Stimulated activated naive B cell treated with anti-CD40 and anti-IgM and Interleukin-4, amounts not matched to agents 10 μg/mL and 1 μg/mL and 100 μg/mL, for 72 hours (primary cell): ENCODE measurements at regions not wholly inside any gene's neighbourhood (a gene's known extent, or its start where the extent isn't known, plus 50 kb on each side); places are given as distances from the start of the nearest gene placed in this dataset.

Experiments used
- ATAC-seq, 2 donors: fragments of 150-1000 bp; cut with Tn5 transposase; replicated peaks; 2 replicates each; pipeline ENCODE4 v1.10.0; 2021; ENCODE audit warnings: moderate library complexity in 1 of 2
- DNase-seq: peaks from one replicate; pipeline ENCODE4 v3.0.0; 2021
- H3K27ac Mint-ChIP-seq: one replicate; pipeline ENCODE4 v1.8.0; 2022; ENCODE audit warnings: mild to moderate bottlenecking, mixed read lengths
- H3K27me3 Mint-ChIP-seq, 2 donors: one replicate each; pipeline ENCODE4 v1.8.0; 2022; ENCODE audit warnings: mixed read lengths in 2 of 2
- H3K36me3 Mint-ChIP-seq, 2 donors: one replicate each; pipeline ENCODE4 v1.8.0; 2022; ENCODE audit warnings: mixed read lengths in 2 of 2, mild to moderate bottlenecking in 1 of 2
- H3K4me1 Mint-ChIP-seq, 2 donors: one replicate each; pipeline ENCODE4 v1.8.0; 2022; ENCODE audit warnings: mixed read lengths in 2 of 2, mild to moderate bottlenecking in 1 of 2
- H3K4me3 Mint-ChIP-seq, 2 donors: one replicate each; pipeline ENCODE4 v1.8.0; 2022; ENCODE audit warnings: mild to moderate bottlenecking in 2 of 2, mixed read lengths in 2 of 2, moderate library complexity in 1 of 2
- H3K9me3 Mint-ChIP-seq, 2 donors: one replicate each; pipeline ENCODE4 v1.8.0; 2022; ENCODE audit warnings: mixed read lengths in 2 of 2, mild to moderate bottlenecking in 1 of 2

DNA sequence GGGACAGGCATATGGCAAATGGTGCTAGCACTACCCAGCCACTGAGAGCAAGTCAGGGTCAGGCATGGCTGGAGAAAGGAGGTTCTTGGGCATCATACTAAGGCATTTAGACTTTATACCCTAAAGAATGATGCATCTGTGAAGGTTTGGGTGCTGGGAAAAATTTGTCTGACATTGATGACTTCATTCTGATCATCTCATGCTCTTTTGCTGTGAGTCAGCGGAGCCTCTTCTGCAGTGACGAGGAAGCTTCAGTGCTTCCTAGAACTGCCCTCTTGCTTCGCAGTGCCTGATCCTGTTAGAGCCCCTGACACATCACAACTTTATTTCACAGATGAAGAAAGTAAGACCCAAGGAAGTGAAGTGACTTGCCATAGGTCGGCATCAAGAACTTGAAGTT, 266.6 kb upstream of the GAS1 start:
- Mint-ChIP-seq H3K36me3 (no peaks in the 10 kb centered on the region), H3K4me3 (no peak overlapping the region), H3K9me3 (no peaks in the 10 kb centered on the region), H3K27me3 (peaks cover 0 to 6% of the 10 kb centered on the region in 2 donors), H3K4me1 (no peaks in the 10 kb centered on the region), H3K27ac (no peak overlapping the region)
- no peak for DNase-seq
- ATAC-seq, result no peak

DNA sequence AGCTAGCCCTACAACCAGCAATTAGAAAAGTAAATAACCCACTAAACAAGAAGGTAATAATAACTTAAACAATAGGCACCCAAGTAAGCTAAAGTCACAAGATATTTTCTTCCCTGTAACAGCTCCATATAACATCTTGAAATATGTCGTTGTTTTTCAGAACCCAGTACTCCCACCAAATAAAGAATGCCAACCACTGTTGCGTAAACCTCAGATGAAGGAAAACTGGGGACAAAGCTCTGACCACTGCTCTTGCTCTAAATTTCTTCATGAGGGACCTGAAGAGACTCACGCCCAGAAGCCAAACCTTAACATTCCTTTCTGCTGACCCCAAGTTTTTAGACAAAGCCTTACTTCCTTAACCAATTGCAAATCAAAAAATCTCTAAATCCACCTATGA, 267.7 kb upstream of the GAS1 start:
- Mint-ChIP-seq H3K4me3 (no peak overlapping the region), H3K9me3 (no peaks in the 10 kb centered on the region), H3K27ac (no peak overlapping the region), H3K36me3 (no peaks in the 10 kb centered on the region), H3K4me1 (no peaks in the 10 kb centered on the region), H3K27me3 (peaks cover 0 to 6% of the 10 kb centered on the region in 2 donors)
- no peak for DNase-seq
- no peak for ATAC-seq

DNA sequence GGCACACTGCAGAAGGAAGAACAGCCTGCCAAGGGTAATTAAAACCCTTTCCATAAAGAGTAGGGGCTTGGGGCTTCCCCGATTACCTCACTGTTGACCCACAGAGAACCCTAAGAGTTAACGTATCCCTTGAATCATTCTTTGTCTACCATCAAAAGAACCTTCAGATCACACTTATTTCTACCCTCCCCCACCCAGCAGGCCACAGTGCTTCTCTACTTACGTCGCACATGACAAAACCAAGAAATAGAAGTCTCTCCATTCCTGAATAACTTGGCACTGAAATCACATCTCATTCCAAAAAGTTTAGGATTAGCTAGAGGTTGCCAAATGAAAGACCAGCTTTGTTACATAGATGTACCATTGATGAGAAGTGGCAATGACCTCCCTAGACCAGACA, 268.7 kb upstream of the GAS1 start:
- DNase-seq (no peak), ATAC-seq (no peak)
- no peak overlapping the region for H3K27ac Mint-ChIP-seq
- no peak overlapping the region for H3K4me3 Mint-ChIP-seq
- no peaks in the 10 kb centered on the region for H3K36me3 Mint-ChIP-seq
- H3K27me3 Mint-ChIP-seq, result peaks cover 0 to 6% of the 10 kb centered on the region in 2 donors
- H3K4me1 Mint-ChIP-seq, result no peaks in the 10 kb centered on the region
- H3K9me3 Mint-ChIP-seq, result no peaks in the 10 kb centered on the region

- Mint-ChIP-seq H3K4me1 (no peaks in the 10 kb centered on the region), H3K4me3 (no peak overlapping the region), H3K36me3 (no peaks in the 10 kb centered on the region), H3K27ac (no peak overlapping the region), H3K27me3 (peaks cover 0 to 6% of the 10 kb centered on the region in 2 donors), H3K9me3 (no peaks in the 10 kb centered on the region)
- ATAC-seq, result no peak
- no peak for DNase-seq
Measured at GRCh38 chr9:87216897-87217455, 269.7 kb upstream of the GAS1 start.

DNA sequence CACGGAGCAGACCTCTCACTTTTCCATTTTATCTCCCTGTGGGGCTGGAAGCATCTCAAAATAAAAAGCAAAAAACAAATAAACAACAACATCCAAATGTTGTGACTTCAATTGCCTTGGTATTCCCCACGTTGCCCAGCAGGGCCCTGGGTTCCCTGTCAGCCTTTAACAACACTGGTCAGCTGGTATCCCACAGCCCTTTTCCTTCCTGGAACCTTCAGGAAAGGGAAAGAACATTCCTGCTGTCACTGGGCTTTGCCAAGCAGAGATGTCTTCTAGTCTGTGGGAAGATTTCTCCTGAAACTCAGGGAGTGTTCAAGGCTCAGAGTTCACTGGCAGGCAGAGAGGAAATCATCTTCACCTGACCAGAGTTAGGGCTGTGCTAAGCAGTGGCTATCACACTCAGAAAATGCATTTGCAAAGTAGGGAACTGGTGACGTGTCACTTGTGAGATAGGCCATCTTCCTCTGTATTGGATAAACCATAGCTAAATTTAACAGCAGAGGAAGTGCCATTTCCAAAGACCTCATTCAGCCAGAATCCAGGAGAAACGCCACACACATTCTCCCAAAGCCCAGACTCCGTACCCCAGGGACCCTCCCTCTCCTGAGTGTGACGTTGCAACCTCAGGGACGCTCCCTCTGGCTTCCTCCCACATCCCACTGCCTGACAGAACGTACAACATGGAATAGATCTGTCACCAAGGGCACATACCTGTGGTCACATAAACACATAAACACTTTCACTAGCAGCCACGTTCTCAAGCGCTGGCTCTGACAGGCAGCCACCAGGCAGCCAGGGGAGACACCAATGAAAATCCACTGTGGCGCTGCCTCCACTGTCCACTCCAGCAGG, 274.0 kb upstream of the DAPK1 start:
- ATAC-seq (no peak), DNase-seq (no peak)
- H3K4me1 Mint-ChIP-seq, result no peaks in the 10 kb centered on the region
- H3K4me3 Mint-ChIP-seq, result no peak overlapping the region
- no peak overlapping the region for H3K27ac Mint-ChIP-seq
- H3K9me3 Mint-ChIP-seq, result no peaks in the 10 kb centered on the region
- H3K36me3 Mint-ChIP-seq, result no peaks in the 10 kb centered on the region
- peaks cover 0 to 6% of the 10 kb centered on the region in 2 donors for H3K27me3 Mint-ChIP-seq

- Mint-ChIP-seq H3K27ac (no peak overlapping the region), H3K4me1 (no peaks in the 10 kb centered on the region), H3K36me3 (no peaks in the 10 kb centered on the region), H3K9me3 (peaks cover 5% of the 10 kb centered on the region in 2 donors), H3K4me3 (no peak overlapping the region), H3K27me3 (peaks cover 0 to 10% of the 10 kb centered on the region in 2 donors)
- no peak for DNase-seq
- ATAC-seq, result no peak
Measured at GRCh38 chr9:87226896-87227295, 270.8 kb upstream of the DAPK1 start.

DNA sequence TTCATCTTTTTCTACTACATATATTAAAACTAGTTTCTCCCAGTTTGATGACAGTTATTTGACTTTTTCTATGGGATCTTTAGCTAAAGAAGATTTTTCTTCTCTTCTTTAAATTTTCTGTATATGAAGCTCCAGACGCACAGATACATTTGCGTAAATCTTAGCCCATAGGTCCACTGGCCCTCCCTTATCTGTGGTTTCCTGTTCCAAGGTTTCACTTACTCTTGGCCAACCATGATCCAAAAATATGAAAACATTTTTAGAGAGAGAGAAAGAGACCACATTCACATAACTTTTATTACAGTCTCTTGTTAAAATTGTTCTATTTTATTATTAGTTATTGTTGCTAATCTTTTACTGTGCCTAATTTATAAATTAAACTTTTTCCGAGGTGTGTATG, 270.2 kb upstream of the DAPK1 start:
- Mint-ChIP-seq H3K27ac (no peak overlapping the region), H3K9me3 (peaks cover 5% of the 10 kb centered on the region in 2 donors), H3K4me3 (no peak overlapping the region), H3K36me3 (no peaks in the 10 kb centered on the region), H3K4me1 (no peaks in the 10 kb centered on the region), H3K27me3 (peaks cover 0 to 11% of the 10 kb centered on the region in 2 donors)
- ATAC-seq (no peak), DNase-seq (no peak)

GRCh38 chr9:87229108-87229507, 268.6 kb upstream of the DAPK1 start:
- Mint-ChIP-seq H3K9me3 (peaks cover 5 to 13% of the 10 kb centered on the region in 2 donors), H3K36me3 (no peaks in the 10 kb centered on the region), H3K4me1 (no peaks in the 10 kb centered on the region), H3K4me3 (no peak overlapping the region), H3K27me3 (peaks cover 0 to 5% of the 10 kb centered on the region in 2 donors), H3K27ac (no peak overlapping the region)
- DNase-seq (no peak), ATAC-seq (no peak)

DNA sequence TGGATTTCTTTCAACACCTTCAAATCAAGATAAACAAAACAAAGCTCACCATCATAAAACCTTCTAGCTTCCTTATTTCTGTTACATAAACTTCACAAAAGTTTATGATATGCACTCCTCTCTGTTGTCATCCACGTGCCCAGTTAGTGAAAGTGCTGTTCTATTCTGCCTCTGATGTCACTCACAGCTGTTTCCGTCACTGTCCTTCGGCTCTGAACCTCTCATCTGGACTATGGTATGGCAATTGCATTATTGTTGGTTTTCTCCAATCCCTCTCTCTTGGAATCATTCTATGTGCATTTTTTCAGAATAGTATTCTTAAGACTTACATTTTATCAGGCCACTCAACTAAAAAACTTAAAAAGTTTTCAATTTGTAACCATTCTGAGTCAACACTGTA, 264.2 kb upstream of the DAPK1 start:
- peaks cover 6 to 13% of the 10 kb centered on the region in 2 donors for H3K9me3 Mint-ChIP-seq
- no peak overlapping the region for H3K27ac Mint-ChIP-seq
- no peaks in the 10 kb centered on the region for H3K4me1 Mint-ChIP-seq
- no peak for DNase-seq
- H3K36me3 Mint-ChIP-seq, result no peaks in the 10 kb centered on the region
- ATAC-seq, result no peak
- H3K27me3 Mint-ChIP-seq, result peaks cover 0 to 5% of the 10 kb centered on the region in 2 donors
- H3K4me3 Mint-ChIP-seq, result no peak overlapping the region

GRCh38 chr9:87233899-87234455, 263.7 kb upstream of the DAPK1 start:
- Mint-ChIP-seq H3K9me3 (peaks cover 6 to 13% of the 10 kb centered on the region in 2 donors), H3K36me3 (no peaks in the 10 kb centered on the region), H3K4me3 (no peak overlapping the region), H3K4me1 (no peaks in the 10 kb centered on the region), H3K27ac (no peak overlapping the region), H3K27me3 (peaks cover 0 to 5% of the 10 kb centered on the region in 2 donors)
- DNase-seq (no peak), ATAC-seq (no peak)

DNA sequence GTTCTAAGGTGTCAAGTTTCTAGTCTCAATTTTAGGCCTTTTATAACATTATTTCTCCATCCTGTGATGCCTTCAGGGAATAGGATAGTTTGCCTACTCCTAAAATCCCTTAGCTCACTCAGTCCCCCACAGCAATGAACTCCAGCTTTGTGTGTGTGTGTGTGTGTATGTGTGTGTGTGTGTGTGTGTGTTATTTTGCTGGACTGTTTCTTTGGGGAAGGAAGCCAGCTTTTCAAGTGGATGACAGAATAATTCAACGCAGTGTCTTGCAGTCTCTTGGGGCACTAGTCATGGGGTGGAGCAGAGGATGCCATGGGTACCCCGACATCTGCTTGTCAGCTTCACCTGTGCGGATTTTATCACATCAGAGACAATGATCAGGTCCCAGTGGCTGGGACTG, 262.8 kb upstream of the DAPK1 start:
- Mint-ChIP-seq H3K9me3 (peaks cover 6 to 13% of the 10 kb centered on the region in 2 donors), H3K4me1 (no peaks in the 10 kb centered on the region), H3K4me3 (no peak overlapping the region), H3K36me3 (no peaks in the 10 kb centered on the region), H3K27ac (no peak overlapping the region), H3K27me3 (peaks cover 0 to 5% of the 10 kb centered on the region in 2 donors)
- DNase-seq (no peak), ATAC-seq (no peak)

GRCh38 chr9:87236546-87236945, 261.1 kb upstream of the DAPK1 start:
- no peaks in the 10 kb centered on the region for H3K36me3 Mint-ChIP-seq
- ATAC-seq, result no peak
- H3K27me3 Mint-ChIP-seq, result peaks cover 0 to 5% of the 10 kb centered on the region in 2 donors
- H3K4me1 Mint-ChIP-seq, result no peaks in the 10 kb centered on the region
- H3K9me3 Mint-ChIP-seq, result peaks cover 5 to 11% of the 10 kb centered on the region in 2 donors
- no peak for DNase-seq
- H3K27ac Mint-ChIP-seq, result no peak overlapping the region
- H3K4me3 Mint-ChIP-seq, result no peak overlapping the region

DNA sequence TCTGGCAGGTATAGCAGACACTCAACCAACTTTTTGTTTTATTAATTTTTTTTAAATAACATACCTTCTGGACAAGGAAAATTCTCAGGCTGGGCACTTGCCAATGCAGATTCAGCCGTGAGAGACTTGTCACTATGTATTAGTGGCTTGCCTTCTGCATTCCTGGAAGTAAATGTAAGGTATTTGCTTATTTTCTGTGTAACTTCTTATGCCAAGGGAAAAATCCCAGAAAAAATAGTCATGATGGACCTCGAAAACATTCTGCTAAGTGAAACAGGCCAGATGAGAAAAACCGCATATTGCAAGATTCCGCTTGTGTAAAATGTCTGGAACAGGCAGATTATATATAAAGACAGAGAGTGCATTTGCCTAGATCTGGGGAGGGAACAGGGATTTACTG, 260.3 kb upstream of the DAPK1 start:
- no peaks in the 10 kb centered on the region for H3K27me3 Mint-ChIP-seq
- H3K27ac Mint-ChIP-seq, result no peak overlapping the region
- no peak overlapping the region for H3K4me3 Mint-ChIP-seq
- ATAC-seq (no peak), DNase-seq (no peak)
- H3K9me3 Mint-ChIP-seq, result peaks cover 1 to 8% of the 10 kb centered on the region in 2 donors
- H3K4me1 Mint-ChIP-seq, result no peaks in the 10 kb centered on the region
- H3K36me3 Mint-ChIP-seq, result no peaks in the 10 kb centered on the region

DNA sequence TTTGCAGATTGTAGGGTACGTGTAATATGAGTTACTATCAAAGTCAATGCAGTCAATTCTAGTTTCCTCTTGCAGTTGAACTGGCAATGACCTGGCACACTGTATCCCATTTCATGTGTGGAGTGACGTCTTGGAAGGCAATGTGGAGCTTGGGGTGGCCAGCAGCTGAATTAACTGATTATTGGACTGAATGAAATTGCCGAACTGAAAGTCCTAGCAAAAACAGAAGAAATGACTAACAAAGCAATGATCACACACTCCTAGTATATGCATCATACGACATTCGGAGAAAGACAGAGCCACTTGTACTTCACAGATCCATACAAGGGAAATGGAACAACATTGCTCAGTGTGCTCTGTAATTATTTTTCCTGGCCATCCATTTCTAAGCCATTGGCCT, 259.1 kb upstream of the DAPK1 start:
- no peaks in the 10 kb centered on the region for H3K4me1 Mint-ChIP-seq
- H3K4me3 Mint-ChIP-seq, result no peak overlapping the region
- no peak overlapping the region for H3K27ac Mint-ChIP-seq
- H3K36me3 Mint-ChIP-seq, result no peaks in the 10 kb centered on the region
- ATAC-seq (no peak), DNase-seq (no peak)
- peaks cover 1 to 3% of the 10 kb centered on the region in 2 donors for H3K9me3 Mint-ChIP-seq
- H3K27me3 Mint-ChIP-seq, result no peaks in the 10 kb centered on the region

GRCh38 chr9:87239312-87239711, 258.4 kb upstream of the DAPK1 start:
- H3K4me1 Mint-ChIP-seq, result no peaks in the 10 kb centered on the region
- H3K9me3 Mint-ChIP-seq, result no peaks in the 10 kb centered on the region
- no peaks in the 10 kb centered on the region for H3K27me3 Mint-ChIP-seq
- no peak for ATAC-seq
- H3K4me3 Mint-ChIP-seq, result no peak overlapping the region
- H3K36me3 Mint-ChIP-seq, result no peaks in the 10 kb centered on the region
- no peak for DNase-seq
- no peak overlapping the region for H3K27ac Mint-ChIP-seq
